Spleen (tissue), 11 donors: ENCODE measurements at regions not wholly inside any gene's neighbourhood (a gene's known extent, or its start where the extent isn't known, plus 50 kb on each side); places are given as distances from the start of the nearest gene placed in this dataset.

ENCODE experiments used
- DNase-seq: peaks from one replicate; pipeline ENCODE4 v3.0.0-alpha.2; 2020
- H3K27ac ChIP-seq, 8 donors: fragments of 200-600 bp; sonication (generic) in 7 of 8; 1 replicate in 4 of 8; 2 replicates in 4 of 8; pipeline versions ENCODE4 v1.5.0 to v1.8.0; 2016 to 2021; ENCODE audit warnings: inconsistent platforms in 4 of 8, mild to moderate bottlenecking in 4 of 8, moderate library complexity in 1 of 8
- H3K27me3 ChIP-seq, 7 donors: fragments of 200-600 bp; sonication (generic) in 6 of 7; replicated peaks in 1 of 7; 1 replicate in 4 of 7; 2 replicates in 3 of 7; pipeline versions ENCODE4 v1.5.0 to v1.8.0; 2016 to 2021; ENCODE audit warnings: inconsistent platforms in 3 of 7, mild to moderate bottlenecking in 1 of 7
- H3K36me3 ChIP-seq, 6 donors: fragments of 200-600 bp; sonication (generic) in 5 of 6; 1 replicate in 4 of 6; 2 replicates in 2 of 6; pipeline versions ENCODE4 v1.5.0 to v1.8.0; 2016 to 2021; ENCODE audit warnings: inconsistent platforms in 2 of 6
- H3K4me1 ChIP-seq, 6 donors: fragments of 200-600 bp; sonication (generic) in 5 of 6; 1 replicate in 3 of 6; 2 replicates in 3 of 6; pipeline versions ENCODE4 v1.5.0 to v1.8.0; 2016 to 2021; ENCODE audit warnings: inconsistent platforms in 3 of 6
- H3K4me3 ChIP-seq, 8 donors: fragments of 200-600 bp; sonication (generic) in 7 of 8; 1 replicate in 4 of 8; 2 replicates in 4 of 8; pipeline versions ENCODE4 v1.5.0 to v1.8.0; 2016 to 2021; ENCODE audit warnings: inconsistent platforms in 4 of 8, mild to moderate bottlenecking in 4 of 8, moderate library complexity in 2 of 8
- H3K9me3 ChIP-seq, 8 donors: fragments of 200-600 bp; sonication (generic) in 7 of 8; 1 replicate in 4 of 8; 2 replicates in 4 of 8; pipeline versions ENCODE4 v1.5.0 to v1.8.0; 2016 to 2021; ENCODE audit warnings: inconsistent platforms in 4 of 8
- CTCF ChIP-seq, 11 experiments: fragments of 200-600 bp in 7 of 11; fragments of 450-650 bp in 4 of 11; sonication (generic) in 4 of 11; IDR thresholded peaks in 8 of 11; conservative IDR thresholded peaks in 3 of 11; 1 replicate in 7 of 11; 2 replicates in 4 of 11; pipeline versions ENCODE4 v1.4.0 to v1.8.0; 2016 to 2021; ENCODE audit warnings: antibody characterized with exemption in 11 of 11, inconsistent platforms in 4 of 11, mild to moderate bottlenecking in 1 of 11
- POLR2A ChIP-seq, 3 donors: fragments of 450-650 bp; IDR thresholded peaks; one replicate each; pipeline ENCODE4 v1.5.1; 2017; ENCODE audit warnings: antibody characterized with exemption in 3 of 3, mild to moderate bottlenecking in 1 of 3
- POLR2AphosphoS5 ChIP-seq, 3 donors: sonication (generic); formaldehyde crosslinking; IDR thresholded peaks; one replicate each; pipeline ENCODE4 v1.5.1; 2017; ENCODE audit warnings: antibody characterized with exemption in 3 of 3
- WGBS, 5 donors: extraction: QIAGEN DNeasy Blood & Tissue Kit in 3 of 5; methylation state at CpG; one replicate each; pipeline versions ENCODE4 v1.1.5 to v1.1.7; 2013 to 2018; 5-methylcytosine and 5-hydroxymethylcytosine counted together
- intact Hi-C: fragments of 100-400 bp; cut with DNase I; formaldehyde crosslinking; loops from one replicate; pipeline ENCODE4 v1.15.0; 2023; ENCODE audit warnings: low total_unique reads
- donor health status: healthy with polysubstance abuse.
- donor health status: DM: no; HTN: no; CAD: no; lungs with moderate emphysema.
- donor health status: DM: no; HTN: no; CAD: no.
- donor health status: Bipolar disorder and iron deficiency.
- donor health status: healthy.
- donor health status: DM: no; HTN: no; CAD: no.
- donor health status: DM: yes; HTN: yes; CAD: no.

GRCh38 chr5:106894964-106895363 lies 775.8 kb downstream of the EFNA5 start:
- H3K4me1 ChIP-seq, result no peaks in the 10 kb centered on the region
- no peaks in the 10 kb centered on the region for H3K9me3 ChIP-seq
- intact Hi-C loops, result no loop called here
- no peaks in the 10 kb centered on the region for H3K27me3 ChIP-seq
- no peaks in the 10 kb centered on the region for H3K36me3 ChIP-seq
- WGBS, 5 donors, result 21 to 73% (median 42%) methylated on average over 2 of the region's 2 CpGs
- H3K4me3 ChIP-seq, result no peak overlapping the region
- TF ChIP-seq CTCF (IDR thresholded peaks at IDR 0.05 in 8 of 11, conservative IDR thresholded peaks at IDR 0.05 in 3 of 11) (no peak), POLR2A (IDR thresholded peaks at IDR 0.05) (no peak), POLR2AphosphoS5 (IDR thresholded peaks at IDR 0.05) (no peak)
- no peak for DNase-seq
- H3K27ac ChIP-seq, result no peak overlapping the region

GRCh38 chr5:106882035-106882434 lies 788.7 kb downstream of the EFNA5 start:
- intact Hi-C loops, result no loop called here

GRCh38 chr5:106880656-106881055 lies 790.1 kb downstream of the EFNA5 start:
- Histone ChIP-seq H3K36me3 (no peaks in the 10 kb centered on the region), H3K27me3 (no peaks in the 10 kb centered on the region), H3K9me3 (peaks cover 0 to 15% (median 10%) of the 10 kb centered on the region in 8 donors), H3K4me1 (no peaks in the 10 kb centered on the region), H3K4me3 (no peak overlapping the region), H3K27ac (no peak overlapping the region)
- 79 to 97% (median 84%) methylated on average over 2 of the region's 2 CpGs for WGBS, 5 donors
- DNase-seq, result no peak
- intact Hi-C loops, result no loop called here
- TF ChIP-seq CTCF (IDR thresholded peaks at IDR 0.05 in 8 of 11, conservative IDR thresholded peaks at IDR 0.05 in 3 of 11), result no peak
- TF ChIP-seq POLR2A (IDR thresholded peaks at IDR 0.05), result no peak
- TF ChIP-seq POLR2AphosphoS5 (IDR thresholded peaks at IDR 0.05), result no peak

More at GRCh38 chr5:106882035-106882434, 788.7 kb downstream of the EFNA5 start:
- Histone ChIP-seq H3K4me3 (no peak overlapping the region), H3K27me3 (no peaks in the 10 kb centered on the region), H3K27ac (no peak overlapping the region), H3K4me1 (no peaks in the 10 kb centered on the region), H3K9me3 (peaks cover 0 to 2% (median 0%) of the 10 kb centered on the region in 8 donors), H3K36me3 (no peaks in the 10 kb centered on the region)
- TF ChIP-seq POLR2A (IDR thresholded peaks at IDR 0.05) (no peak), POLR2AphosphoS5 (IDR thresholded peaks at IDR 0.05) (no peak), CTCF (IDR thresholded peaks at IDR 0.05 in 8 of 11, conservative IDR thresholded peaks at IDR 0.05 in 3 of 11) (no peak)
- DNase-seq, result no peak

- intact Hi-C loops, result no loop called here
- no peaks in the 10 kb centered on the region for H3K4me1 ChIP-seq
- H3K4me3 ChIP-seq, result no peak overlapping the region
- H3K27ac ChIP-seq, result no peak overlapping the region
- H3K9me3 ChIP-seq, result peaks cover 0 to 15% (median 10%) of the 10 kb centered on the region in 8 donors
- TF ChIP-seq POLR2AphosphoS5 (IDR thresholded peaks at IDR 0.05) (no peak), POLR2A (IDR thresholded peaks at IDR 0.05) (no peak), CTCF (IDR thresholded peaks at IDR 0.05 in 8 of 11, conservative IDR thresholded peaks at IDR 0.05 in 3 of 11) (no peak)
- H3K27me3 ChIP-seq, result no peaks in the 10 kb centered on the region
- WGBS, 5 donors, result 80 to 86% (median 83%) methylated on average over 3 of the region's 3 CpGs
- no peak for DNase-seq
- no peaks in the 10 kb centered on the region for H3K36me3 ChIP-seq
These were observed 792.9 kb downstream of the EFNA5 start for GRCh38 chr5:106877881-106878280.
